GM06990 (cell line): ENCODE measurements at regions not wholly inside any gene's neighbourhood (a gene's known extent, or its start where the extent isn't known, plus 50 kb on each side); places are given as distances from the start of the nearest gene placed in this dataset.

ENCODE experiments used
- DNase-seq: peaks from one replicate; pipeline ENCODE4 v3.0.0-alpha.2; 2011; ENCODE audit not compliant: insufficient read length; ENCODE audit errors: extremely low read depth
- H3K27me3 ChIP-seq: replicated peaks from 2 replicates; pipeline ENCODE4 v1.6.0; 2011; ENCODE audit warnings: low read length; ENCODE audit not compliant: control insufficient read depth, insufficient read depth
- H3K36me3 ChIP-seq: 2 replicates; pipeline ENCODE4 v1.5.1; 2011; ENCODE audit warnings: low read length; ENCODE audit not compliant: control insufficient read depth, insufficient read depth
- H3K4me3 ChIP-seq: replicated peaks from 2 replicates; pipeline ENCODE4 v1.5.1; 2011; ENCODE audit warnings: low read depth, mild to moderate bottlenecking, control low read depth, low read length
- CTCF ChIP-seq: IDR thresholded peaks from 2 replicates; pipeline ENCODE4 v1.5.1; 2011; ENCODE audit warnings: low read length, control low read depth, mild to moderate bottlenecking, inconsistent platforms; ENCODE audit not compliant: insufficient read depth, poor library complexity, severe bottlenecking

- DNase-seq: no peak
- no peak for TF ChIP-seq CTCF
- Histone ChIP-seq H3K36me3 (no peaks in the 10 kb centered on the region), H3K4me3 (no peak overlapping the region), H3K27me3 (no peaks in the 10 kb centered on the region)
Observed at GRCh38 chr4:23366557-23366906, 523.3 kb downstream of the PPARGC1A start.

GRCh38 chr4:23365871-23366556 lies 523.8 kb downstream of the PPARGC1A start:
- H3K36me3 ChIP-seq: no peaks in the 10 kb centered on the region
- no peak overlapping the region for H3K4me3 ChIP-seq
- H3K27me3 ChIP-seq: no peaks in the 10 kb centered on the region
- TF ChIP-seq CTCF: no peak
- no peak for DNase-seq

- Histone ChIP-seq H3K36me3 (no peaks in the 10 kb centered on the region), H3K27me3 (no peaks in the 10 kb centered on the region), H3K4me3 (no peak overlapping the region)
- TF ChIP-seq CTCF: no peak
- no peak for DNase-seq
Observed at GRCh38 chr4:23365086-23365485, 524.8 kb downstream of the PPARGC1A start.

- H3K4me3 ChIP-seq: no peak overlapping the region
- no peaks in the 10 kb centered on the region for H3K27me3 ChIP-seq
- H3K36me3 ChIP-seq: no peaks in the 10 kb centered on the region
- DNase-seq: no peak
- TF ChIP-seq CTCF: no peak
Observed at GRCh38 chr4:23364167-23364566, 525.7 kb downstream of the PPARGC1A start.

- Histone ChIP-seq H3K27me3 (no peaks in the 10 kb centered on the region), H3K4me3 (no peak overlapping the region), H3K36me3 (no peaks in the 10 kb centered on the region)
- TF ChIP-seq CTCF: no peak
- no peak for DNase-seq
Observed at GRCh38 chr4:23361453-23361852, 528.4 kb downstream of the PPARGC1A start.

- Histone ChIP-seq H3K36me3 (no peaks in the 10 kb centered on the region), H3K4me3 (no peak overlapping the region), H3K27me3 (no peaks in the 10 kb centered on the region)
- DNase-seq: no peak
- no peak for TF ChIP-seq CTCF
Observed at GRCh38 chr4:23360718-23361117, 529.1 kb downstream of the PPARGC1A start.
